DMS53 treated with DMSO at 0.1 percent for 48 hours (cell line): ENCODE measurements at regions not wholly inside any gene's neighbourhood (a gene's known extent, or its start where the extent isn't known, plus 50 kb on each side); places are given as distances from the start of the nearest gene placed in this dataset.
A peak's percentile ranks its signal among the peaks of the same experiment; 100 is the strongest.
"Not testable (repeated sequence)": the region's sequence is repeated elsewhere in the genome, so short reads cannot be mapped to it uniquely, and the experiment has no call there.

ENCODE experiments used
- DNase-seq: peaks from one replicate; lab custom pipeline; 2025; ENCODE audit not compliant: unreplicated experiment; lab: John Stamatoyannopoulos, UW

- no peak for DNase-seq
Observed at GRCh38 chr9:17083258-17083657, 51.6 kb upstream of the CNTLN start.

GRCh38 chr9:17082343-17083064, 52.3 kb upstream of the CNTLN start:
- DNase-seq, result no peak

DNA sequence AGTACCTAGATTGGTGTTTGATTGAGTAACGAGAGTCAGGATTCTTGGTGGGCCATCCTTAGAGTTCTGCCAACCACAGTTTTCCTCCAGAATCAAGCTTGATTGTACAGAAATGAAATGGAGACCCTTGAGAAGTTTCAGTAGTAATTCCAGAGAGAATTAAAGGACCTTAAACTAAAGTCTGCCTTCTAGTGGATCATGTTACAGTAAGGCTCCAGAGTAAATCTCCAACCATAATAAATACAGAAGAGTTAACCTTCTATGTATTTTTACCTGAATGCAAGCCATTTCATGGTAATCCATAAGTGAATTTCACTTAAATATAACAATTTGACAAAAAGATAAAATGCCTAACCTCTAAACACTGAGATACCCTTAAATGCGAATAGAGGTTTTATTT, 53.0 kb upstream of the CNTLN start:
- DNase-seq, result no peak

GRCh38 chr9:17081351-17081750, 53.5 kb upstream of the CNTLN start:
- no peak for DNase-seq

- DNase-seq, result no peak
Observed at GRCh38 chr9:17075758-17076485, 58.9 kb upstream of the CNTLN start.

GRCh38 chr9:17075146-17075757, 59.6 kb upstream of the CNTLN start:
- no peak for DNase-seq

DNA sequence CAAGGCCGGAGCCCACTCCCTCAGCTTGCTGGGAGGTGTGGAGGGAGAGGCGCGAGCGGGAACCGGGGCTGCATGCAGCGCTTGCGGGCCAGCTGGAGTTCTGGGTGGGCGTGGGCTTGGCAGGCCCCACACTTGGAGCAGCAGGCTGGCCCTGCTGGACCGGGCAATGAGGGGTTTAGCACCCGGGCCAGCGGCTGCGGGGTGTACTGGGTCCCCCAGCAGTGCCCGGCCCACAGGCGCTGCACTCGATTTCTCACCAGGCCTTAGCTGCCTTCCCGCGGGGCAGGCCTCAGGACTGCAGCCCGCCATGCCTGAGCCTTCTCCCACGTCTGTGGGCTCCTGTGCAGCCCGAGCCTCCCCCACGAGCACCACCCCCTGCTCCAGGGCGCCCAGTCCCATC, 62.3 kb upstream of the CNTLN start:
- not testable (repeated sequence) for DNase-seq

- DNase-seq, result no peak
Observed at GRCh38 chr9:17068671-17069070, 66.2 kb upstream of the CNTLN start.

DNA sequence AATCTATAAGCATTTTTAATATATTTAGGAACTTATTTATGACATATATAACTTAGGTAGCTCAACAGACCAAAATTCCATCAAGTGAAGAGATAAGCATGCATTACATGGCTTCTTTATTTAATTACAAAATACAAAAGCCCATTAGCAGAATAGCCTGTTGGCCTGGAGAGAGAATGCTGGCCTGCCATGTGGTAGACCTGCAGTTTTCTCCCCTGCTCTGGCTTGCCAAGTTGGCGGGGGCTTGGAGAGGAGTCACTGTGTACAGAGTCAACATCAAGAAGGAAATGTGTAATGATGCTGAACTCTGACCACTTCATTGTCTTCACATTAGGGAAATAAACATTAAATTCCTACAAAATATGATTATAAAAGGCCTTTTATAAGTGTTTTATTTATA, 69.8 kb upstream of the CNTLN start:
- DNase-seq, result peak; percentile 33

DNA sequence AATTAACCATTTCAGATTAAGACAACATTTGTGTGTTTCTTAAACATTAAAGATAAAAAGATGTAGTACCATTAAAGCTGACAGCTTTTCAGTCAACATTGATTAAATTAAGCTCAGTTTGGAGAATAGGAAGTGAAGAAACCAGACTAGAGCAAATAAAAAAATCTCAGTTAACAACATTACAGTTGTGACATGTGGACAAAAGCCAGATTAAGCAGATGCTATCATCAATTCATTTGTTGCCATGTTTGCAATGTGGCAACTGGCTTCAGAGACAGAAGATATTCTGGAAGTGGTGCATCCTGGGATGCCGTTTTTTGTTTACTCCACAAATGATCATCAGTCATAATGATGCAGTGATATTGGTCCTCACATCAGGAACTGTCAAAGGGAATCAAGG, 70.3 kb upstream of the CNTLN start:
- DNase-seq, result no peak

DNA sequence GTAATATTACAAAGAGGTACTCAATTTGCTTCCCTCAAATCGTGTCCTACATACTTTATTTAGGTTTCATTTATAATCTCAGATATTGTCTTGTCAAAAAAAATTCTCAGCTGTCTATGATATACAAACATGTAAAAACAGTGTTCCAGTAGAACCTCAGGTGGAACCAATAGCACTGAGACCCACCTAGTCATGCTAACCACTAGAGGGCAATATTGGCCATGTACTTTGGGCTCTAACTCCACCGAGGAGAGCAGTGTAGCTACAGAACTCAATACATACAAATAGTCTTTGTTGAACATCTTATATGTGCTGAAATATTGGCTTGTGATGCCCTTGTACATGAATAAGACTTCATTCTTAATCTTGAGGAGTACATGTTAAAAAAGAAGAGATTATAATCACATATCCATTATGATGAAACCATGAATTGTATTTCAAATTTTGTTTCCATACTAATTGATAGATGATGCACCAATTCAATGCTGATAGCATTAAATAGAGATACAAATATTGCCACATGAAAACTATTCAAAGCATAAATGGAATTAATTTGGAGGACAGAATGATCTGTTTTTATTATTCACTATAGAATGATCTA, 71.2 kb upstream of the CNTLN start:
- peak; percentile 10 for DNase-seq

DNA sequence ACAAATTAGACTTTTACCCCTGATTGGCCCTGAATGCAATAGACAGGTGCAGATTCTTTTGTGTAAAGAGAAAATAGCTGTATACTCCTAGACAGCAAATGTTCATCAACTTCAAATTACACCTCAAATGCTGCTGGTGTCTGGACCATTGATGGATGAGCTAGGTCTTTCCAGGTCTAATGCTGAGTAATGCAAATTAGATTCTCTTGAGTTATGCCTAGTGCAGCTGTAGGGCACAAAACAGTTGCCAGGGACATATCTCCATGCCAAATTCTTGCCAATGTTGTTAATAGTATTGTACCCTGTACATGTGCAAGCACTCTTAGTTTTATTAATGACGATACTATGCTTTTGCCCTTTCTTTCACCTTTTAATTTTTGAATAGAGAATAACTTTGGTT, 72.3 kb upstream of the CNTLN start:
- no peak for DNase-seq

DNA sequence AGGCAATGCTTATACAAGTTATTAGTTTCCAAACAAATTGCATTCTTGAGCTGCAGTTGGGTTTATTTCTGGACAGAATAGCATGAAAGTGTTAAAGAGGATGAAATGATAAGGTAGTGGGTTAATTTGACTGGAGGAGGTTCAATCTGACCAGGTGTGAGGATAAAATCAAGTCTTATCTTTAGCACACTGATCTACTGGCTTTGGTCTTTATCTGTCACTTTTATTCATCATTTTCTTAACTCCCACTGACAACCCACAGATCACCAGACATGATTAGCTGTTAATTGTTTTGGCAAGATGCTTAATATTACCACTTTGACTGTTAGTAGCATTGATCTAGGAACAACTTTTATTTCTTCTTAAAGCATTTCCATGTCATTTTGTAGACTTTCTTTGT, 74.4 kb upstream of the CNTLN start:
- DNase-seq, result no peak

- DNase-seq, result no peak
Observed at GRCh38 chr9:17059465-17059864, 75.4 kb upstream of the CNTLN start.

GRCh38 chr9:17057729-17058128, 77.1 kb upstream of the CNTLN start:
- DNase-seq, result no peak

GRCh38 chr9:17052626-17053025, 82.2 kb upstream of the CNTLN start:
- no peak for DNase-seq

GRCh38 chr9:17045381-17045940, 89.4 kb upstream of the CNTLN start:
- no peak for DNase-seq

DNA sequence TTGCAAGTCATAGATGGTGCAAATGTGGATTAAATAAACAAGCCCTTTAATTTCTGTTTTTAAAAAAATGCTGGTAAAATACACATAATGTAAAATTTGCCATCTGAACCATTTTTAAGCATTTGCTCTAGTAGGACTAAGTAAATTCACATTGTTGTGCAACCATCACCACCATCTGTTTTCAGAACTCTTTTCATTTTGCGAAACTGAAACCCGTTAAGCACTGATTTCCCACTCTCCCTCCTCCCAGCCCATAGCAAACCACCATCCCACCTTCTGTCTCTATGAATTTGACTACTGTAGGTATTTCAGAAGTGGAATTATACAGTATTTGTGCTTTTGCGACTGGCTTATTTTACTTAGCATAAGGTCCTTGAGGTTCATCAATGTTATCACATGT, 103.3 kb upstream of the CNTLN start:
- no peak for DNase-seq

DNA sequence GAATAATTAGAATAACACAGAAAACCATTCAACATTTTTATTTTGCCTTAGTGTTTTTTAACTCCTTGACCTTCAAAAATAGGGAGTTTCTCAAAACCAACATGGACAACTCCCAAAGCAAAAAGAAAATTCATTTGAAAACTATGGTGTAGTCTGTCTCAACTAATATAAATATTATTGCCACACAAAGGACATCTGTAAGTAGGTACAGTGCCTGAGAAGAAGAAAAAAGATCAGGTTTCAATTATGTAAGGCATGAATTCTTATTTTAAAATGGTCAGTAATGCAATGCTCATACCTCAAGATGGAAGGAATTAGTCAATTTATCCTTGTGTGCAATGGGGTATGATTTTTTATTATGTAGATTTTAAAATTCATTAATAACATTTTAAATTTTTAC, 109.6 kb upstream of the CNTLN start:
- DNase-seq, result no peak

DNA sequence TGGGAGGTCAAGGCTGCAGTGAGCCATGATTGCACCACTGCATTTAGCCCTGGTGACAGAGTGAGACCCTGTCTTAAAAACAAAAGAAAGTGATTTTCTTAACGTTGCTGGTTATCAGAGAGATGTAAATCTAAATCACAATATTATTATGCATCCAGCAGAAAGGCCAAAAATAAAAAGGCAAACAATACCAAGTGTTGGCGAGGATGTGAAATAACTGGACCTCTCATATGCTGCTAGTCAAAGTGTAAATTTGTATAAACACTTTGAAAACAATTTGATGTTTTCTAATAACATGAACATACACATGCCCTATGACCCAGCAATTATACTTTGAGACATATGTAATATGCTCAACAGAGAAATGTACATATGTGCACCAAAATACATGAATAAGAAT, 110.7 kb upstream of the CNTLN start:
- DNase-seq, result no peak

- DNase-seq, result no peak
Observed at GRCh38 chr9:17021387-17021970, 113.4 kb upstream of the CNTLN start.
